Neural cell (in vitro differentiated cells): ENCODE measurements at regions not wholly inside any gene's neighbourhood (a gene's known extent, or its start where the extent isn't known, plus 50 kb on each side); places are given as distances from the start of the nearest gene placed in this dataset.

Source experiments
- CTCF ChIP-seq: fragments of 450-650 bp; IDR thresholded peaks from 2 replicates; pipeline ENCODE4 v1.5.1; 2014; ENCODE audit warnings: antibody characterized with exemption, mild to moderate bottlenecking, moderate library complexity; ENCODE audit not compliant: poor library complexity, severe bottlenecking
- EZH2 ChIP-seq: fragments of 200-600, 300-800 bp; shearing (Covaris generic), sonication (generic); IDR thresholded peaks from 2 replicates; pipeline ENCODE4 v1.6.1; 2014; ENCODE audit warnings: antibody characterized with exemption, low read length, borderline replicate concordance, mild to moderate bottlenecking; ENCODE audit not compliant: insufficient read depth, poor library complexity, severe bottlenecking
- RAD21 ChIP-seq: fragments of 450-650 bp; conservative IDR thresholded peaks from 2 replicates; pipeline ENCODE4 v1.6.1; 2014; ENCODE audit warnings: antibody characterized with exemption, mild to moderate bottlenecking, moderate library complexity
- SMC3 ChIP-seq: fragments of 450-650 bp; conservative IDR thresholded peaks from 2 replicates; pipeline ENCODE4 v1.6.1; 2014; ENCODE audit warnings: antibody characterized with exemption, mild to moderate bottlenecking, moderate library complexity; ENCODE audit not compliant: poor library complexity

GRCh38 chr13:95362666-95363065 is 61.4 kb upstream of the ABCC4 start:
- TF ChIP-seq CTCF (no peak), EZH2 (no peak), SMC3 (no peak), RAD21 (no peak)
